Body of pancreas (tissue), 4 donors: ENCODE measurements at regions not wholly inside any gene's neighbourhood (a gene's known extent, or its start where the extent isn't known, plus 50 kb on each side); places are given as distances from the start of the nearest gene placed in this dataset.

Experiments used
- POLR2A ChIP-seq, 3 donors: fragments of 450-650 bp; IDR thresholded peaks; one replicate each; pipeline ENCODE4 v1.6.1; 2016; ENCODE audit warnings: antibody characterized with exemption in 3 of 3, mild to moderate bottlenecking in 2 of 3
- TF ChIP-seq, protein P1 (sequence below), 7 experiments: fragments of 450-650 bp in 4 of 7; fragments of 200-600 bp in 3 of 7; sonication (generic) in 3 of 7; IDR thresholded peaks; one replicate each; pipeline ENCODE4 v1.5.1; 2016 to 2019; ENCODE audit warnings: antibody characterized with exemption in 7 of 7

- TF ChIP-seq, protein P1, sequence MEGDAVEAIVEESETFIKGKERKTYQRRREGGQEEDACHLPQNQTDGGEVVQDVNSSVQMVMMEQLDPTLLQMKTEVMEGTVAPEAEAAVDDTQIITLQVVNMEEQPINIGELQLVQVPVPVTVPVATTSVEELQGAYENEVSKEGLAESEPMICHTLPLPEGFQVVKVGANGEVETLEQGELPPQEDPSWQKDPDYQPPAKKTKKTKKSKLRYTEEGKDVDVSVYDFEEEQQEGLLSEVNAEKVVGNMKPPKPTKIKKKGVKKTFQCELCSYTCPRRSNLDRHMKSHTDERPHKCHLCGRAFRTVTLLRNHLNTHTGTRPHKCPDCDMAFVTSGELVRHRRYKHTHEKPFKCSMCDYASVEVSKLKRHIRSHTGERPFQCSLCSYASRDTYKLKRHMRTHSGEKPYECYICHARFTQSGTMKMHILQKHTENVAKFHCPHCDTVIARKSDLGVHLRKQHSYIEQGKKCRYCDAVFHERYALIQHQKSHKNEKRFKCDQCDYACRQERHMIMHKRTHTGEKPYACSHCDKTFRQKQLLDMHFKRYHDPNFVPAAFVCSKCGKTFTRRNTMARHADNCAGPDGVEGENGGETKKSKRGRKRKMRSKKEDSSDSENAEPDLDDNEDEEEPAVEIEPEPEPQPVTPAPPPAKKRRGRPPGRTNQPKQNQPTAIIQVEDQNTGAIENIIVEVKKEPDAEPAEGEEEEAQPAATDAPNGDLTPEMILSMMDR (IDR thresholded peaks at IDR 0.05) = no peak
- TF ChIP-seq POLR2A (IDR thresholded peaks at IDR 0.05) = no peak
Measured at GRCh38 chr2:17373041-17373440, 145.2 kb downstream of the RAD51AP2 start.
